ENCODE measurements at regions not wholly inside any gene's neighbourhood (a gene's known extent, or its start where the extent isn't known, plus 50 kb on each side); places are given as distances from the start of the nearest gene placed in this dataset.

GRCh38 chrX:94400488-94400887, 726.5 kb downstream of the FAM133A start:
- no peaks in the 10 kb centered on the region for H3K79me2 ChIP-seq (ENCODE audit: insufficient read depth, low read length)
- peaks cover 2 to 7% (median 5%) of the 10 kb centered on the region in 7 donors for H3K9me3 Mint-ChIP-seq
- H3K4me2 ChIP-seq (replicated peaks; ENCODE audit: extremely low read depth, low read length, poor library complexity, severe bottlenecking): no peak overlapping the region
- no peak overlapping the region for H3K9ac ChIP-seq (ENCODE audit: insufficient read depth, low read length, poor library complexity, severe bottlenecking)
- no peaks in the 10 kb centered on the region for H4K20me1 ChIP-seq (ENCODE audit: insufficient read depth, low read length)
- no peaks in the 10 kb centered on the region for H3K36me3 Mint-ChIP-seq
- H3K4me1 Mint-ChIP-seq: no peaks in the 10 kb centered on the region
- no peaks in the 10 kb centered on the region for H3K27me3 ChIP-seq (ENCODE audit: control insufficient read depth in 2 of 2, insufficient read depth in 2 of 2, low read length in 2 of 2)
- H3K27ac ChIP-seq (ENCODE audit: low read depth in 1 of 2, low read length in 2 of 2): no peak overlapping the region
- H2AFZ ChIP-seq (ENCODE audit: insufficient read depth, low read depth, low read length, poor library complexity, severe bottlenecking): no peak overlapping the region
- H3K36me3 ChIP-seq (replicated peaks in 1 of 2; ENCODE audit: control insufficient read depth in 1 of 2, insufficient read depth in 2 of 2, low read length in 2 of 2): no peaks in the 10 kb centered on the region
- no CpG with 5 or more reads among the region's 2 CpGs for WGBS (ENCODE audit: insufficient coverage)
- intact Hi-C loops (cut with micrococcal nuclease): no loop called here
- H3K27me3 Mint-ChIP-seq (ENCODE audit: low read depth in 3 of 3): peaks cover 0 to 2% (median 1%) of the 10 kb centered on the region in 3 donors
- no peak for TF ChIP-seq CTCF (IDR thresholded peaks at IDR 0.05)
- H3K4me1 ChIP-seq (ENCODE audit: control insufficient read depth in 1 of 2, insufficient read depth in 2 of 2, low read length in 2 of 2): no peaks in the 10 kb centered on the region
- no peak for DNase-seq
- no peak overlapping the region for H3K4me3 ChIP-seq (replicated peaks in 1 of 3; ENCODE audit: low read depth in 2 of 3, low read length in 3 of 3)
- H3K4me3 Mint-ChIP-seq: no peak overlapping the region
- peaks cover 0 to 11% of the 10 kb centered on the region in 2 donors for H3K9me3 ChIP-seq (replicated peaks in 1 of 2; ENCODE audit: control insufficient read depth in 1 of 2, insufficient read depth in 1 of 2, low read length in 2 of 2)
- H3K27ac Mint-ChIP-seq: no peak overlapping the region

GRCh38 chrX:94401426-94401825, 727.4 kb downstream of the FAM133A start:
- Histone ChIP-seq H2AFZ (ENCODE audit: insufficient read depth, low read depth, low read length, poor library complexity, severe bottlenecking) (no peak overlapping the region), H3K4me2 (replicated peaks; ENCODE audit: extremely low read depth, low read length, poor library complexity, severe bottlenecking) (no peak overlapping the region), H3K27me3 (ENCODE audit: control insufficient read depth in 2 of 2, insufficient read depth in 2 of 2, low read length in 2 of 2) (no peaks in the 10 kb centered on the region), H3K4me1 (ENCODE audit: control insufficient read depth in 1 of 2, insufficient read depth in 2 of 2, low read length in 2 of 2) (no peaks in the 10 kb centered on the region), H3K9me3 (replicated peaks in 1 of 2; ENCODE audit: control insufficient read depth in 1 of 2, insufficient read depth in 1 of 2, low read length in 2 of 2) (peaks cover 0 to 11% of the 10 kb centered on the region in 2 donors), H3K4me3 (replicated peaks in 1 of 3; ENCODE audit: low read depth in 2 of 3, low read length in 3 of 3) (no peak overlapping the region), H3K27ac (ENCODE audit: low read depth in 1 of 2, low read length in 2 of 2) (no peak overlapping the region), H3K79me2 (ENCODE audit: insufficient read depth, low read length) (no peaks in the 10 kb centered on the region), H3K9ac (ENCODE audit: insufficient read depth, low read length, poor library complexity, severe bottlenecking) (no peak overlapping the region), H4K20me1 (ENCODE audit: insufficient read depth, low read length) (no peaks in the 10 kb centered on the region), H3K36me3 (replicated peaks in 1 of 2; ENCODE audit: control insufficient read depth in 1 of 2, insufficient read depth in 2 of 2, low read length in 2 of 2) (no peaks in the 10 kb centered on the region)
- no peaks in the 10 kb centered on the region for H3K4me1 Mint-ChIP-seq
- H3K9me3 Mint-ChIP-seq: peaks cover 2 to 7% (median 5%) of the 10 kb centered on the region in 7 donors
- DNase-seq: no peak
- H3K4me3 Mint-ChIP-seq: no peak overlapping the region
- intact Hi-C loops (cut with micrococcal nuclease): no loop called here
- no peak for TF ChIP-seq CTCF (IDR thresholded peaks at IDR 0.05)
- no peaks in the 10 kb centered on the region for H3K36me3 Mint-ChIP-seq
- no peak overlapping the region for H3K27ac Mint-ChIP-seq
- peaks cover 0 to 2% (median 1%) of the 10 kb centered on the region in 3 donors for H3K27me3 Mint-ChIP-seq (ENCODE audit: low read depth in 3 of 3)
- no CpG with 5 or more reads among the region's 2 CpGs for WGBS (ENCODE audit: insufficient coverage)

All from CD14-positive monocyte (primary cell).